Upper lobe of right lung (tissue), 1 donor: ENCODE measurements at regions not wholly inside any gene's neighbourhood (a gene's known extent, or its start where the extent isn't known, plus 50 kb on each side); places are given as distances from the start of the nearest gene placed in this dataset.

Source experiments
- ATAC-seq: fragments of 200-7000 bp; cut with Tn5 transposase; one replicate; pipeline ENCODE4 v1.9.1; 2020; ENCODE audit warnings: mild to moderate bottlenecking, moderate library complexity
- DNase-seq: peaks from one replicate; pipeline ENCODE4 v3.0.0-alpha.2; 2020
- H3K27ac ChIP-seq: fragments of 200-600 bp; one replicate; pipeline ENCODE4 v1.8.0; 2022
- H3K27me3 ChIP-seq: fragments of 200-600 bp; one replicate; pipeline ENCODE4 v1.8.0; 2022; ENCODE audit warnings: mild to moderate bottlenecking
- H3K36me3 ChIP-seq: fragments of 200-600 bp; one replicate; pipeline ENCODE4 v1.8.0; 2022
- H3K4me1 ChIP-seq: fragments of 200-600 bp; one replicate; pipeline ENCODE4 v1.8.0; 2022
- H3K4me3 ChIP-seq: fragments of 200-600 bp; one replicate; pipeline ENCODE4 v1.8.0; 2022; ENCODE audit warnings: mild to moderate bottlenecking
- H3K9me3 ChIP-seq: fragments of 200-600 bp; one replicate; pipeline ENCODE4 v1.8.0; 2022
- intact Hi-C: fragments of 100-400 bp; cut with DNase I; formaldehyde crosslinking; loops from one replicate; pipeline ENCODE4 v1.11.0; 2022
- TF ChIP-seq, protein P1 (sequence below): fragments of 200-600 bp; IDR thresholded peaks from one replicate; pipeline ENCODE4 v1.8.0; 2022; ENCODE audit warnings: antibody characterized with exemption
- donor health status: DM: no; HTN: yes; CAD: no; lungs with severe emphysema.

GRCh38 chr1:78280626-78281025, 210.1 kb upstream of the PTGFR start:
- intact Hi-C loops = no loop called here
- H3K4me3 ChIP-seq = no peak overlapping the region
- no peaks in the 10 kb centered on the region for H3K9me3 ChIP-seq
- peaks cover 3% of the 10 kb centered on the region for H3K4me1 ChIP-seq
- no peaks in the 10 kb centered on the region for H3K27me3 ChIP-seq
- ATAC-seq (no peak), DNase-seq (no peak)
- H3K36me3 ChIP-seq = no peaks in the 10 kb centered on the region
- no peak overlapping the region for H3K27ac ChIP-seq
- TF ChIP-seq, protein P1, sequence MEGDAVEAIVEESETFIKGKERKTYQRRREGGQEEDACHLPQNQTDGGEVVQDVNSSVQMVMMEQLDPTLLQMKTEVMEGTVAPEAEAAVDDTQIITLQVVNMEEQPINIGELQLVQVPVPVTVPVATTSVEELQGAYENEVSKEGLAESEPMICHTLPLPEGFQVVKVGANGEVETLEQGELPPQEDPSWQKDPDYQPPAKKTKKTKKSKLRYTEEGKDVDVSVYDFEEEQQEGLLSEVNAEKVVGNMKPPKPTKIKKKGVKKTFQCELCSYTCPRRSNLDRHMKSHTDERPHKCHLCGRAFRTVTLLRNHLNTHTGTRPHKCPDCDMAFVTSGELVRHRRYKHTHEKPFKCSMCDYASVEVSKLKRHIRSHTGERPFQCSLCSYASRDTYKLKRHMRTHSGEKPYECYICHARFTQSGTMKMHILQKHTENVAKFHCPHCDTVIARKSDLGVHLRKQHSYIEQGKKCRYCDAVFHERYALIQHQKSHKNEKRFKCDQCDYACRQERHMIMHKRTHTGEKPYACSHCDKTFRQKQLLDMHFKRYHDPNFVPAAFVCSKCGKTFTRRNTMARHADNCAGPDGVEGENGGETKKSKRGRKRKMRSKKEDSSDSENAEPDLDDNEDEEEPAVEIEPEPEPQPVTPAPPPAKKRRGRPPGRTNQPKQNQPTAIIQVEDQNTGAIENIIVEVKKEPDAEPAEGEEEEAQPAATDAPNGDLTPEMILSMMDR = no peak

- no peak for ATAC-seq
- no peak overlapping the region for H3K4me3 ChIP-seq
- peaks cover 3% of the 10 kb centered on the region for H3K4me1 ChIP-seq
- H3K27ac ChIP-seq = no peak overlapping the region
- no peaks in the 10 kb centered on the region for H3K36me3 ChIP-seq
- TF ChIP-seq, protein P1 = no peak
- intact Hi-C loops = no loop called here
- no peaks in the 10 kb centered on the region for H3K9me3 ChIP-seq
- no peaks in the 10 kb centered on the region for H3K27me3 ChIP-seq
- DNase-seq = no peak
Observed at GRCh38 chr1:78281580-78281979, 209.2 kb upstream of the PTGFR start.

DNA sequence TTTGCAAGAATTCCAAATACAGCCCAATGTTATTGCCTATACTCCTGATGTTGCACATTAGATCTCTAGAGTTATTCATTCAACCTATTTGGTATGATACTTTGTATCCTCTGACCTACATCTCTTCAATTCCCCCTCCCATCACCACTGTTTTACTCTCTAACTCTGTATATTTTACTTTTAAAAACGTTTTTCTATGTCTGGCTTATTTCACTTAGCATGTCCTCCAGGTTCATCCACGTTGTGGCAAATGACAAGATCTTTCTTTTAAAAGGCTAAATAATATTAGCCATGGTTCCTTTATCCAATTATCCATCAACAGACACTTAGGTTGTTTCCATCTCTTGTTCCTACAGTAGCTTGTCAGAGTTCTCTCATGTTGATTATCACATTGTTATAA, 207.1 kb upstream of the PTGFR start:
- Histone ChIP-seq H3K27me3 (no peaks in the 10 kb centered on the region), H3K4me1 (peaks cover 3% of the 10 kb centered on the region), H3K4me3 (no peak overlapping the region), H3K9me3 (no peaks in the 10 kb centered on the region), H3K27ac (no peak overlapping the region), H3K36me3 (no peaks in the 10 kb centered on the region)
- TF ChIP-seq, protein P1 = no peak
- DNase-seq (no peak), ATAC-seq (no peak)
- intact Hi-C loops = no loop called here

GRCh38 chr1:78284354-78284753, 206.4 kb upstream of the PTGFR start:
- ATAC-seq (peak; percentile 67), DNase-seq (no peak)
- intact Hi-C loops = no loop called here

DNA sequence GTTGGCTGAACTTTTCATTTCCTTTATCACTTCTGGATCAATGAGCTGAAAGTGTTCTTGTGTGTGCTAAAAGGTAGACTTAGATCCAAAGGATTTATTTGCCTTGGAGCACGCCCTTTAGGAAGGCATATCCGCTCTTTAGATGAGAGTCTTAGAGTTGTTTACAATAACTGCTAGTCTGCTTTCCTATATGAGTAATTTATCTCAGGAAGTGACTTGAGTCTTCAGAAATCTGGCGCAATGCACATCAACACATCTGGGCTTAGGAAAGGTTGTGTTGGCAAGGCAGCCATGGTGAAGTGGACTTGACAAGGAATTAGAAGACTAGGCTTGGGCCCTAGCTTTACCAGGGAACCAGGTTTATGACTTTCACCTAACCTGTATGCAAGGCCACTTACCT, 204.1 kb upstream of the PTGFR start:
- intact Hi-C loops = no loop called here
- ATAC-seq = peak; percentile 38

More at GRCh38 chr1:78284354-78284753, 206.4 kb upstream of the PTGFR start:
- no peak overlapping the region for H3K4me3 ChIP-seq
- no peak overlapping the region for H3K27ac ChIP-seq
- TF ChIP-seq, protein P1 = no peak
- no peaks in the 10 kb centered on the region for H3K36me3 ChIP-seq
- H3K4me1 ChIP-seq = peaks cover 3% of the 10 kb centered on the region
- no peaks in the 10 kb centered on the region for H3K27me3 ChIP-seq
- H3K9me3 ChIP-seq = no peaks in the 10 kb centered on the region

More for the DNA sequence above, 204.1 kb upstream of the PTGFR start:
- DNase-seq = no peak
- Histone ChIP-seq H3K9me3 (no peaks in the 10 kb centered on the region), H3K36me3 (no peaks in the 10 kb centered on the region), H3K4me3 (no peak overlapping the region), H3K27me3 (no peaks in the 10 kb centered on the region), H3K27ac (no peak overlapping the region), H3K4me1 (peaks cover 3% of the 10 kb centered on the region)
- TF ChIP-seq, protein P1 = no peak
